Thymus (tissue), 11 donors: ENCODE measurements at regions not wholly inside any gene's neighbourhood (a gene's known extent, or its start where the extent isn't known, plus 50 kb on each side); places are given as distances from the start of the nearest gene placed in this dataset.
"Not testable (repeated sequence)": the region's sequence is repeated elsewhere in the genome, so short reads cannot be mapped to it uniquely, and the experiment has no call there.

ENCODE experiments used
- DNase-seq, 9 donors: peaks; one replicate each; pipeline ENCODE4 v3.0.0-alpha.2; 2013; ENCODE audit warnings: low spot score in 9 of 9, low read depth in 6 of 9, missing footprints in 1 of 9
- H3K27ac ChIP-seq, 2 donors: one replicate each; pipeline ENCODE4 v1.5.1; 2013; ENCODE audit warnings: control low read depth in 1 of 2, low read depth in 1 of 2, low read length in 1 of 2, mild to moderate bottlenecking in 1 of 2, moderate library complexity in 1 of 2
- H3K27me3 ChIP-seq, 2 donors: one replicate each; pipeline ENCODE4 v1.5.1; 2013; ENCODE audit warnings: low read length in 1 of 2; ENCODE audit not compliant: control insufficient read depth in 2 of 2, insufficient read depth in 1 of 2
- H3K36me3 ChIP-seq, 2 donors: one replicate each; pipeline ENCODE4 v1.5.1; 2013; ENCODE audit warnings: low read length in 1 of 2, mild to moderate bottlenecking in 1 of 2, moderate library complexity in 1 of 2; ENCODE audit not compliant: control insufficient read depth in 2 of 2, insufficient read depth in 2 of 2
- H3K4me1 ChIP-seq, 2 donors: one replicate each; pipeline ENCODE4 v1.5.1; 2013; ENCODE audit warnings: low read length in 2 of 2; ENCODE audit not compliant: control insufficient read depth in 2 of 2, insufficient read depth in 2 of 2
- H3K4me3 ChIP-seq, 2 donors: one replicate each; pipeline ENCODE4 v1.5.1; 2013; ENCODE audit warnings: low read length in 2 of 2, control low read depth in 1 of 2, mild to moderate bottlenecking in 1 of 2
- H3K9me3 ChIP-seq, 2 donors: one replicate each; pipeline ENCODE4 v1.5.1; 2013; ENCODE audit warnings: low read length in 1 of 2, mild to moderate bottlenecking in 1 of 2; ENCODE audit not compliant: control insufficient read depth in 2 of 2, insufficient read depth in 1 of 2
- WGBS: extraction: QIAGEN DNeasy Blood & Tissue Kit; methylation state at CpG from one replicate; pipeline ENCODE4 v1.1.7; 2013; 5-methylcytosine and 5-hydroxymethylcytosine counted together
- donor health status: healthy.

DNA sequence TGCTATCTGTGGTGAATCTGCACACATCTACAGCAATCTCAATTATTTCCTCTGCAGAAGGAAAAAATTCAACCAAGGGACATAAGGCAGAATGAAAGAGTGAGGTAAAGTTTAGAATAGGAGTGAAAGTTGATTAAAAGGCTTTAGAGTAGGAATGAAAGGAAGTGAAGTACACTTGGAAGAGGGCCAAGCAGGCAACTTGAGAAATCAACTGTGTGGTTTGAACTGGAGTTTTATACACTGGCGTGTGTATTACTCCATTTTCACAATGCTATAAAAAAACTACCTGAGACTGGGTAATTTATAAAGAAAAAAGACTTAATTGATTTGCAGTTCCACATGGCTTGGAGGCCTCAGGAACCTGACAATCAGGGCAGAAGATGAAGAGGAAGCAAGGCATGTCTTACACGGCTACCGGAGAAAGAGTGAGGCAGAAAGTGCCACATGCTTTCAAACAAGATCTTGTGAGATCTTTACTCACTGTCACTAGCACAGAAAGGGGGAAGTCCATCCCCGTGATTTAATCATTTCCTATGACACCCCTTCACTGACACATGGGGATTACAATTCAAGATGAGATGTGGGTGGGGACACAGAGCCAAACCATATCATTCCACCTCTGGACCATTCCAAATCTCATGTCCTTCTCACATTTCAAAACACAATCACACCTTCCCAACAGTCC is 234.8 kb downstream of the IL15 start:
- 66% methylated on average over 4 of the region's 4 CpGs for WGBS
- H3K36me3 ChIP-seq, result no peaks in the 10 kb centered on the region
- DNase-seq, result no peak
- no peaks in the 10 kb centered on the region for H3K9me3 ChIP-seq
- H3K4me1 ChIP-seq, result no peaks in the 10 kb centered on the region
- H3K27ac ChIP-seq, result no peak overlapping the region
- H3K4me3 ChIP-seq, result no peak overlapping the region
- H3K27me3 ChIP-seq, result no peaks in the 10 kb centered on the region

- not testable (repeated sequence) for H3K27ac ChIP-seq, H3K36me3 ChIP-seq, DNase-seq, H3K4me1 ChIP-seq, H3K9me3 ChIP-seq, H3K4me3 ChIP-seq, H3K27me3 ChIP-seq
- 86% methylated on average over 11 of the region's 12 CpGs for WGBS
Measured at GRCh38 chr4:141882650-141883049, 246.3 kb downstream of the IL15 start.

DNA sequence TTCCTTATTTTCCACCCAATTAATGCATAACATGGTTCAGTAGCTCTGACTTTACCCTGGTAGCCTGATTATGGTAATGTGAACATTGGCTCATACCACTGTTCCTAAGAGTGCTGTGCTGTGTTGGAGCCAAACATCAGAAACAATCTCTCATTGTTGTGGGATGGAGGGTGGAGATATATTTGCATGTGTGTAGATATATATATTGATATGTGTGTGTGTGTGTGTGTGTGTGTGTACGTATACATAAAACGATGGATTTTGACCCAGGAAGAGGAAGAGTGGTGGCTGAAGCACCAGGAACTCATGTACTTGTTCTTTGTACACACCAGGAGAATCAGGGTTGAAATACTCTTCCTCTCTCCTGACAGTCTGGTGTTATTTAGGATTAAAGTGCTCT is 247.7 kb downstream of the IL15 start:
- Histone ChIP-seq H3K27ac (no peak overlapping the region), H3K4me3 (no peak overlapping the region), H3K9me3 (no peaks in the 10 kb centered on the region), H3K4me1 (no peaks in the 10 kb centered on the region), H3K36me3 (no peaks in the 10 kb centered on the region), H3K27me3 (no peaks in the 10 kb centered on the region)
- 92% methylated on average over 2 of the region's 2 CpGs for WGBS
- DNase-seq, result no peak

DNA sequence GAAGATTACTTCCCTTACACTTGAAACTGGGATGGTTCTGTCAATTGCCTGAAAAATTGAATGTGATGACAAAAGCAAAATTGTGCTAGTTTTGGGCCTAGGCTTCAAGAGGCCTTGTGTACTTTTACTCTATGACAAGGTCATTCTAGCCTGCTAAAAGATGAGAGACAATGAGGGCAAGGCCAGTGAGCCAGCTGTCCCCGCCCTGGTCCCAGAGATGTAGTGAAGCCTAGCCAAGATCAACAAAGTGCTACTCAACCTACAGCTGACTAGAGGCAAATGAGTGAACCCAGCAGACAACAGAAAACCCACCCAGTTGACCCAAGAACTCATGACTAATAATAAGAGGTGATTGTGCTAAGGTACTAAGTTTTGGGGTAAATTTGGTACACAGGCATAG is 248.7 kb downstream of the IL15 start:
- H3K36me3 ChIP-seq, result no peaks in the 10 kb centered on the region
- no peaks in the 10 kb centered on the region for H3K9me3 ChIP-seq
- no peak for DNase-seq
- H3K27ac ChIP-seq, result no peak overlapping the region
- H3K27me3 ChIP-seq, result no peaks in the 10 kb centered on the region
- no peak overlapping the region for H3K4me3 ChIP-seq
- no peaks in the 10 kb centered on the region for H3K4me1 ChIP-seq
- WGBS, result 95% methylated on average over 1 of the region's 1 CpG

- H3K4me3 ChIP-seq, result no peak overlapping the region
- no peaks in the 10 kb centered on the region for H3K36me3 ChIP-seq
- no peaks in the 10 kb centered on the region for H3K9me3 ChIP-seq
- WGBS, result 71% methylated on average over 1 of the region's 1 CpG
- no peaks in the 10 kb centered on the region for H3K4me1 ChIP-seq
- H3K27ac ChIP-seq, result no peak overlapping the region
- no peak for DNase-seq
- no peaks in the 10 kb centered on the region for H3K27me3 ChIP-seq
Measured at GRCh38 chr4:141890279-141890678, 253.9 kb downstream of the IL15 start.

DNA sequence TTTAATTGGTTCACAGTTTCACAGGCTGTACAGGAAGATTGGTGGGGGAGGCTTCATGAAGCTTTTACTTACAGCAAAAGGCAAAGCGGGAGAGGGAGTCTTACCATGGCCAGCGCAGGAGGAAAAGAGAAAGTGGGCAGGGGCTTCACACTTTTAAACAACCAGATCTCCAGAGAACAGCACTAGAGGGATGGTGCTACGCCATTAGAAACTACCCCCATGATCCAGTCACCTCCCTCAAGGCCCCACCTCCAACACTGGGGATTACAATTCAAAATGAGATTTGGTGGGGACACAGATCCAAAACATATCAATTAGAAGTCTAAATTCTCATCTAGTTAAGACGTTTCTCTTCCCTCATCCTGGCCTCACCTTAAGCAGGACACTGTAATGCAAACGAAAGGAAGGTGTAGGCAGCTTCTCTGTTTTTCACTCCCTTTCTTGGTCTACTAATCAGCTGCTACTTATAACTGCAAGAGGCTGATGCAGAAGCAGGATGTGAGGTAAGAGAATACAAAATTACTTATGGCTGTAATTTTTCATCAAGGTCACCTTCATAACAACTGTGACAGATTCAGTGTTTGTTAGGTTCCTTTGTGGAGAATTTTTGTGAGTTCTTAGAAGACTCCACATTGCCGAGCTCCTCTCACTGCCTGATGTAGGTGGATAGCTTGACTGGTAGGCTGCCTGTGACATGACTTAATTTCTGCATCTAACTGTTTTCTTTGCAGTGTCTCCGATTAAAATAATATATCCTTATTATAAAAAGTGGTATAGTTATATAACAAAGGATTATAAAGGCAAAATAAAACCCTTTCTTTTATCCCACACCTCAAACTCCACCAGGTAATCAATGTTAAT is 255.1 kb downstream of the IL15 start:
- Histone ChIP-seq H3K27me3 (no peaks in the 10 kb centered on the region), H3K9me3 (no peaks in the 10 kb centered on the region), H3K4me3 (no peak overlapping the region), H3K36me3 (no peaks in the 10 kb centered on the region), H3K4me1 (no peaks in the 10 kb centered on the region), H3K27ac (no peak overlapping the region)
- no peak for DNase-seq
- 95% methylated on average over 7 of the region's 7 CpGs for WGBS

- Histone ChIP-seq H3K27ac (no peak overlapping the region), H3K36me3 (no peaks in the 10 kb centered on the region), H3K4me1 (peaks cover 3 to 5% of the 10 kb centered on the region in 2 donors), H3K27me3 (no peaks in the 10 kb centered on the region), H3K9me3 (no peaks in the 10 kb centered on the region), H3K4me3 (no peak overlapping the region)
- DNase-seq, result no peak
- 99% methylated on average over 3 of the region's 3 CpGs for WGBS
Measured at GRCh38 chr4:141896687-141897086, 260.3 kb downstream of the IL15 start.

DNA sequence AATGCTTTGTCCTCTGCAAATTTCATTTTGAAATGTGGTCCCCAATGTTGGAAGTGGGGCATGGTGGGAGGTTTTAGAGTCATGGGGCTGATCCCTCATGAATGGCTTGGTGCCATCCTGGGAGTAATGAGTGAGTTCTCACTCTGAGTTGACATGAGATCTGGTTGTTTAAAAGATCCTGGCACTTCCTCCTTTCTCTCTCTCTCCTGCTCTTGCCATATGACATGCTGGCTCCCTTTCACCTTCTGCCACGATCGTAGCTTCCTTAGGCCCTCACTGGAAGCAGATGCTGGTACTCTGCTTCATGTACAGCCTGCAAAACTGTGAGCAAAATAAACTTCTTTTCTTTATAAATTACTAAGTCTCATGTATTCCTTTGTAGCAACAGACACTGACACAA is 262.0 kb downstream of the IL15 start:
- DNase-seq, result no peak
- H3K27me3 ChIP-seq, result no peaks in the 10 kb centered on the region
- no peaks in the 10 kb centered on the region for H3K36me3 ChIP-seq
- peaks cover 3 to 5% of the 10 kb centered on the region in 2 donors for H3K4me1 ChIP-seq
- no peaks in the 10 kb centered on the region for H3K9me3 ChIP-seq
- no peak overlapping the region for H3K4me3 ChIP-seq
- no peak overlapping the region for H3K27ac ChIP-seq
- WGBS, result 26% methylated on average over 2 of the region's 2 CpGs

DNA sequence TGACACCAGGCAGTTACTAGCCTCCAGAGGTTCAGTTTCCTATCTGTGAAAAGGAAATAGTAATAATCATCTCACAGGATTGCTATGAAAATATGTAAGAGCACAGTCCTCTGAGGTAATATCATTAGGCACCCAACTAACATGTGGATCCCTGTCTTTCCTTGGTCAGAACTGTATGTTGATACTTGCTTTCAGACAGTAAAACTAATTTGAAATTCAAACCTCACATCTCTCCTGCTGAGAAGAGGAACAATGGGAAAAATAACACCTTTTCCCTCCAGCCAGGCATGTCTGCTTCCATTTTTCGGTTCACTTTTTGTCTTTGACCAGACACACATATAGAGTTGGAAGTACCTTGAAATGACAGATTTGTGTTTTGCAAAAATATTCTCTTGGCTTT is 262.7 kb downstream of the IL15 start:
- 93% methylated on average over 1 of the region's 1 CpG for WGBS
- no peak for DNase-seq

More for the DNA sequence above, 262.7 kb downstream of the IL15 start:
- Histone ChIP-seq H3K9me3 (no peaks in the 10 kb centered on the region), H3K4me1 (peaks cover 3 to 5% of the 10 kb centered on the region in 2 donors), H3K4me3 (no peak overlapping the region), H3K27me3 (no peaks in the 10 kb centered on the region), H3K36me3 (no peaks in the 10 kb centered on the region), H3K27ac (no peak overlapping the region)
